HG03469 (cell line): ENCODE measurements at regions not wholly inside any gene's neighbourhood (a gene's known extent, or its start where the extent isn't known, plus 50 kb on each side); places are given as distances from the start of the nearest gene placed in this dataset.

Source experiments
- ATAC-seq: cut with Tn5 transposase; IDR thresholded peaks from one replicate; pipeline ENCODE4 v1.9.1; 2021; ENCODE audit warnings: mild to moderate bottlenecking, moderate library complexity, moderate number of reproducible peaks; ENCODE audit not compliant: unreplicated experiment

- no peak for ATAC-seq
Measured at GRCh38 chr21:17987382-17988101, 168.4 kb upstream of the C21orf91 start.

GRCh38 chr21:17981060-17981740, 162.0 kb upstream of the C21orf91 start:
- ATAC-seq: no peak

GRCh38 chr21:17979763-17980162, 160.6 kb upstream of the C21orf91 start:
- no peak for ATAC-seq

- no peak for ATAC-seq
Measured at GRCh38 chr21:17978895-17979294, 159.7 kb upstream of the C21orf91 start.

GRCh38 chr21:17976691-17977090, 157.5 kb upstream of the C21orf91 start:
- no peak for ATAC-seq

GRCh38 chr21:17976139-17976538, 157.0 kb upstream of the C21orf91 start:
- ATAC-seq: no peak

- ATAC-seq: no peak
Measured at GRCh38 chr21:17967319-17967718, 148.2 kb upstream of the C21orf91 start.

GRCh38 chr21:17964716-17965115, 145.6 kb upstream of the C21orf91 start:
- no peak for ATAC-seq

GRCh38 chr21:17964199-17964598, 145.0 kb upstream of the C21orf91 start:
- ATAC-seq: no peak

GRCh38 chr21:17950591-17950990, 131.4 kb upstream of the C21orf91 start:
- ATAC-seq: no peak

- ATAC-seq: no peak
Measured at GRCh38 chr21:17949421-17949820, 130.3 kb upstream of the C21orf91 start.

GRCh38 chr21:17947531-17947930, 128.4 kb upstream of the C21orf91 start:
- ATAC-seq: no peak

GRCh38 chr21:17931080-17931479, 111.9 kb upstream of the C21orf91 start:
- no peak for ATAC-seq

- no peak for ATAC-seq
Measured at GRCh38 chr21:17930093-17930492, 110.9 kb upstream of the C21orf91 start.

GRCh38 chr21:17929510-17929909, 110.4 kb upstream of the C21orf91 start:
- no peak for ATAC-seq

GRCh38 chr21:17925899-17926298, 106.7 kb upstream of the C21orf91 start:
- ATAC-seq: no peak

- peak; percentile 98 for ATAC-seq
Measured at GRCh38 chr21:17925000-17925610, 105.9 kb upstream of the C21orf91 start.

- ATAC-seq: no peak
Measured at GRCh38 chr21:17921579-17922530, 102.7 kb upstream of the C21orf91 start.

- ATAC-seq: no peak
Measured at GRCh38 chr21:17915976-17916375, 96.8 kb upstream of the C21orf91 start.

- ATAC-seq: no peak
Measured at GRCh38 chr21:17911628-17912027, 92.5 kb upstream of the C21orf91 start.
